GM23338 (cell line): ENCODE measurements at regions not wholly inside any gene's neighbourhood (a gene's known extent, or its start where the extent isn't known, plus 50 kb on each side); places are given as distances from the start of the nearest gene placed in this dataset.

Experiments
- ATAC-seq: fragments of 200-7000 bp; cut with Tn5 transposase; 3 replicates; pipeline ENCODE4 v1.9.1; 2020
- DNase-seq: peaks from one replicate; pipeline ENCODE4 v3.0.0-alpha.2; 2015; ENCODE audit warnings: low spot score
- H2AFZ ChIP-seq: fragments of 200-600 bp; sonication (generic); 2 replicates; pipeline ENCODE4 v1.8.0; 2016; ENCODE audit warnings: antibody characterized with exemption, mild to moderate bottlenecking, moderate library complexity
- H3F3A ChIP-seq: fragments of 200-600 bp; sonication (generic); replicated peaks from 2 replicates; pipeline ENCODE4 v1.8.0; 2017; ENCODE audit warnings: antibody characterized with exemption, mixed run types, low read depth
- H3K27ac ChIP-seq: fragments of 200-600 bp; sonication (generic); 2 replicates; pipeline ENCODE4 v1.6.1; 2016; ENCODE audit warnings: low read depth
- H3K27me3 ChIP-seq: fragments of 200-600 bp; sonication (generic); 2 replicates; pipeline ENCODE4 v1.8.0; 2016; ENCODE audit warnings: mild to moderate bottlenecking, mixed run types, moderate library complexity; ENCODE audit not compliant: insufficient read depth
- H3K36me3 ChIP-seq: fragments of 200-600 bp; sonication (generic); 2 replicates; pipeline ENCODE4 v1.8.0; 2016; ENCODE audit warnings: mild to moderate bottlenecking; ENCODE audit not compliant: insufficient read depth
- H3K4me1 ChIP-seq: fragments of 200-600 bp; sonication (generic); 2 replicates; pipeline ENCODE4 v1.8.0; 2016; ENCODE audit warnings: mild to moderate bottlenecking, moderate library complexity; ENCODE audit not compliant: insufficient read depth
- H3K4me2 ChIP-seq: fragments of 200-600 bp; sonication (generic); 2 replicates; pipeline ENCODE4 v1.7.1; 2017; ENCODE audit warnings: mixed run types
- H3K4me3 ChIP-seq: fragments of 200-600 bp; sonication (generic); 2 replicates; pipeline ENCODE4 v1.6.1; 2016; ENCODE audit warnings: mixed run types
- H3K79me2 ChIP-seq: fragments of 200-600 bp; sonication (generic); replicated peaks from 2 replicates; pipeline ENCODE4 v1.8.0; 2017; ENCODE audit warnings: mild to moderate bottlenecking; ENCODE audit not compliant: insufficient read depth
- H3K9me2 ChIP-seq: fragments of 200-600 bp; sonication (generic); 2 replicates; pipeline ENCODE4 v1.8.0; 2017; ENCODE audit not compliant: insufficient read depth
- H4K20me1 ChIP-seq: fragments of 200-600 bp; sonication (generic); replicated peaks from 2 replicates; pipeline ENCODE4 v1.8.0; 2017; ENCODE audit warnings: mild to moderate bottlenecking; ENCODE audit not compliant: insufficient read depth
- H3K27ac Mint-ChIP-seq: 2 replicates; pipeline ENCODE4 v1.8.0; 2020; ENCODE audit warnings: inconsistent platforms, mild to moderate bottlenecking, moderate library complexity, mixed read lengths
- H3K27me3 Mint-ChIP-seq: 3 replicates; pipeline ENCODE4 v1.8.0; 2022; ENCODE audit warnings: low read depth, mild to moderate bottlenecking, moderate library complexity, mixed read lengths, inconsistent platforms; ENCODE audit not compliant: insufficient read depth, poor library complexity
- H3K36me3 Mint-ChIP-seq: 3 replicates; pipeline ENCODE4 v1.8.0; 2021; ENCODE audit warnings: low read depth, mild to moderate bottlenecking, inconsistent platforms, moderate library complexity, mixed read lengths
- H3K4me1 Mint-ChIP-seq: 3 replicates; pipeline ENCODE4 v1.8.0; 2020; ENCODE audit warnings: mild to moderate bottlenecking, inconsistent platforms, mixed read lengths
- H3K4me3 Mint-ChIP-seq: 3 replicates; pipeline ENCODE4 v1.8.0; 2021; ENCODE audit warnings: moderate library complexity, mild to moderate bottlenecking, inconsistent platforms, mixed read lengths
- H3K9me3 Mint-ChIP-seq: 3 replicates; pipeline ENCODE4 v1.8.0; 2020; ENCODE audit warnings: moderate library complexity, mild to moderate bottlenecking, inconsistent platforms, mixed read lengths
- CREB1 ChIP-seq: fragments of 250-450 bp; sonication (Bioruptor Pico); IDR thresholded peaks from 2 replicates; pipeline ENCODE4 v1.5.0; 2020; ENCODE audit warnings: low read depth, mild to moderate bottlenecking, moderate library complexity
- EZH2 ChIP-seq: fragments of 200-600 bp; sonication (generic); IDR thresholded peaks from one replicate; pipeline ENCODE4 v1.8.0; 2017; ENCODE audit warnings: antibody characterized with exemption, mild to moderate bottlenecking, low read depth; ENCODE audit not compliant: unreplicated experiment
- EZH2phosphoT487 ChIP-seq: fragments of 200-600 bp; sonication (generic); IDR thresholded peaks from one replicate; pipeline ENCODE4 v1.8.1; 2018; ENCODE audit warnings: antibody characterized with exemption; ENCODE audit not compliant: unreplicated experiment
- JUNB ChIP-seq: IDR thresholded peaks from one replicate; pipeline ENCODE4 v1.6.1; 2016; ENCODE audit warnings: antibody characterized with exemption; ENCODE audit not compliant: unreplicated experiment
- NANOG ChIP-seq: IDR thresholded peaks from 2 replicates; pipeline ENCODE4 v1.6.1; 2016; ENCODE audit warnings: antibody characterized with exemption, borderline replicate concordance
- POLR2AphosphoS5 ChIP-seq: IDR thresholded peaks from 2 replicates; pipeline ENCODE4 v1.6.1; 2016; ENCODE audit warnings: antibody characterized with exemption, low read depth
- STAT1 ChIP-seq: IDR thresholded peaks from one replicate; pipeline ENCODE4 v1.6.1; 2016; ENCODE audit warnings: antibody characterized with exemption; ENCODE audit not compliant: unreplicated experiment
- ZNF331 ChIP-seq: fragments of 250-450 bp; sonication (Bioruptor Pico); IDR thresholded peaks from 2 replicates; pipeline ENCODE4 v1.5.0; 2020; ENCODE audit warnings: low read depth, mild to moderate bottlenecking, moderate library complexity
- TF ChIP-seq, protein P1 (sequence below), 2 experiments: fragments of 200-600 bp in 1 of 2; sonication (generic) in 1 of 2; conservative IDR thresholded peaks; 2 replicates each; pipeline versions ENCODE4 v1.5.1 to v1.6.1; 2016 to 2017; ENCODE audit warnings: antibody characterized with exemption in 2 of 2, low read depth in 2 of 2, mild to moderate bottlenecking in 2 of 2, moderate library complexity in 1 of 2
- TF ChIP-seq, protein P2 (sequence below): fragments of 250-450 bp; sonication (Bioruptor Pico); IDR thresholded peaks from 2 replicates; pipeline ENCODE4 v1.5.0; 2020; ENCODE audit warnings: mild to moderate bottlenecking, moderate library complexity
- TF ChIP-seq, protein P3 (sequence below): IDR thresholded peaks from one replicate; pipeline ENCODE4 v1.6.1; 2018; ENCODE audit warnings: antibody characterized with exemption; ENCODE audit not compliant: unreplicated experiment

- H3K36me3 Mint-ChIP-seq = no peaks in the 10 kb centered on the region
- H3K27me3 Mint-ChIP-seq = no peaks in the 10 kb centered on the region
- Histone ChIP-seq H3K27ac (no peak overlapping the region), H3K27me3 (no peaks in the 10 kb centered on the region), H2AFZ (no peak overlapping the region), H3K4me1 (no peaks in the 10 kb centered on the region), H3K36me3 (no peaks in the 10 kb centered on the region), H4K20me1 (no peaks in the 10 kb centered on the region), H3K4me2 (no peak overlapping the region), H3K4me3 (no peak overlapping the region), H3K79me2 (no peaks in the 10 kb centered on the region), H3F3A (no peaks in the 10 kb centered on the region), H3K9me2 (no peaks in the 10 kb centered on the region)
- no peak for TF ChIP-seq POLR2AphosphoS5
- TF ChIP-seq, protein P1, sequence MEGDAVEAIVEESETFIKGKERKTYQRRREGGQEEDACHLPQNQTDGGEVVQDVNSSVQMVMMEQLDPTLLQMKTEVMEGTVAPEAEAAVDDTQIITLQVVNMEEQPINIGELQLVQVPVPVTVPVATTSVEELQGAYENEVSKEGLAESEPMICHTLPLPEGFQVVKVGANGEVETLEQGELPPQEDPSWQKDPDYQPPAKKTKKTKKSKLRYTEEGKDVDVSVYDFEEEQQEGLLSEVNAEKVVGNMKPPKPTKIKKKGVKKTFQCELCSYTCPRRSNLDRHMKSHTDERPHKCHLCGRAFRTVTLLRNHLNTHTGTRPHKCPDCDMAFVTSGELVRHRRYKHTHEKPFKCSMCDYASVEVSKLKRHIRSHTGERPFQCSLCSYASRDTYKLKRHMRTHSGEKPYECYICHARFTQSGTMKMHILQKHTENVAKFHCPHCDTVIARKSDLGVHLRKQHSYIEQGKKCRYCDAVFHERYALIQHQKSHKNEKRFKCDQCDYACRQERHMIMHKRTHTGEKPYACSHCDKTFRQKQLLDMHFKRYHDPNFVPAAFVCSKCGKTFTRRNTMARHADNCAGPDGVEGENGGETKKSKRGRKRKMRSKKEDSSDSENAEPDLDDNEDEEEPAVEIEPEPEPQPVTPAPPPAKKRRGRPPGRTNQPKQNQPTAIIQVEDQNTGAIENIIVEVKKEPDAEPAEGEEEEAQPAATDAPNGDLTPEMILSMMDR (conservative IDR thresholded peaks at IDR 0.05; ENCODE audit: low read depth in 2 of 2) = peak; percentile 65 to 72
- H3K9me3 Mint-ChIP-seq = no peaks in the 10 kb centered on the region
- H3K4me1 Mint-ChIP-seq = peaks cover 4% of the 10 kb centered on the region; the same call in 2 of the 3 replicates
- no peak overlapping the region for H3K27ac Mint-ChIP-seq
- no peak overlapping the region for H3K4me3 Mint-ChIP-seq
- DNase-seq = peak; percentile 79
- peak; percentile 48 for ATAC-seq
These were observed 383.8 kb downstream of the TFAP2A start for GRCh38 chr6:10030942-10031537.

GRCh38 chr6:10028222-10028621 lies 386.7 kb downstream of the TFAP2A start:
- ATAC-seq (no peak), DNase-seq (no peak)
- H3K4me1 Mint-ChIP-seq = peaks cover 3% of the 10 kb centered on the region; the same call in 2 of the 3 replicates
- Histone ChIP-seq H3K4me2 (no peak overlapping the region), H3K4me3 (no peak overlapping the region), H3K9me2 (no peaks in the 10 kb centered on the region), H3K4me1 (no peaks in the 10 kb centered on the region), H3K36me3 (no peaks in the 10 kb centered on the region), H4K20me1 (no peaks in the 10 kb centered on the region), H3K27me3 (no peaks in the 10 kb centered on the region), H2AFZ (no peak overlapping the region), H3K27ac (no peak overlapping the region), H3F3A (no peaks in the 10 kb centered on the region), H3K79me2 (no peaks in the 10 kb centered on the region)
- no peak overlapping the region for H3K4me3 Mint-ChIP-seq
- H3K36me3 Mint-ChIP-seq = no peaks in the 10 kb centered on the region
- H3K9me3 Mint-ChIP-seq = no peaks in the 10 kb centered on the region
- no peak overlapping the region for H3K27ac Mint-ChIP-seq
- H3K27me3 Mint-ChIP-seq = no peaks in the 10 kb centered on the region
- TF ChIP-seq JUNB (no peak), CREB1 (CRISPR knock-in tag) (no peak), NANOG (no peak), ZNF331 (CRISPR knock-in tag) (no peak), STAT1 (no peak), EZH2phosphoT487 (no peak), EZH2 (no peak)
- TF ChIP-seq, protein P2, sequence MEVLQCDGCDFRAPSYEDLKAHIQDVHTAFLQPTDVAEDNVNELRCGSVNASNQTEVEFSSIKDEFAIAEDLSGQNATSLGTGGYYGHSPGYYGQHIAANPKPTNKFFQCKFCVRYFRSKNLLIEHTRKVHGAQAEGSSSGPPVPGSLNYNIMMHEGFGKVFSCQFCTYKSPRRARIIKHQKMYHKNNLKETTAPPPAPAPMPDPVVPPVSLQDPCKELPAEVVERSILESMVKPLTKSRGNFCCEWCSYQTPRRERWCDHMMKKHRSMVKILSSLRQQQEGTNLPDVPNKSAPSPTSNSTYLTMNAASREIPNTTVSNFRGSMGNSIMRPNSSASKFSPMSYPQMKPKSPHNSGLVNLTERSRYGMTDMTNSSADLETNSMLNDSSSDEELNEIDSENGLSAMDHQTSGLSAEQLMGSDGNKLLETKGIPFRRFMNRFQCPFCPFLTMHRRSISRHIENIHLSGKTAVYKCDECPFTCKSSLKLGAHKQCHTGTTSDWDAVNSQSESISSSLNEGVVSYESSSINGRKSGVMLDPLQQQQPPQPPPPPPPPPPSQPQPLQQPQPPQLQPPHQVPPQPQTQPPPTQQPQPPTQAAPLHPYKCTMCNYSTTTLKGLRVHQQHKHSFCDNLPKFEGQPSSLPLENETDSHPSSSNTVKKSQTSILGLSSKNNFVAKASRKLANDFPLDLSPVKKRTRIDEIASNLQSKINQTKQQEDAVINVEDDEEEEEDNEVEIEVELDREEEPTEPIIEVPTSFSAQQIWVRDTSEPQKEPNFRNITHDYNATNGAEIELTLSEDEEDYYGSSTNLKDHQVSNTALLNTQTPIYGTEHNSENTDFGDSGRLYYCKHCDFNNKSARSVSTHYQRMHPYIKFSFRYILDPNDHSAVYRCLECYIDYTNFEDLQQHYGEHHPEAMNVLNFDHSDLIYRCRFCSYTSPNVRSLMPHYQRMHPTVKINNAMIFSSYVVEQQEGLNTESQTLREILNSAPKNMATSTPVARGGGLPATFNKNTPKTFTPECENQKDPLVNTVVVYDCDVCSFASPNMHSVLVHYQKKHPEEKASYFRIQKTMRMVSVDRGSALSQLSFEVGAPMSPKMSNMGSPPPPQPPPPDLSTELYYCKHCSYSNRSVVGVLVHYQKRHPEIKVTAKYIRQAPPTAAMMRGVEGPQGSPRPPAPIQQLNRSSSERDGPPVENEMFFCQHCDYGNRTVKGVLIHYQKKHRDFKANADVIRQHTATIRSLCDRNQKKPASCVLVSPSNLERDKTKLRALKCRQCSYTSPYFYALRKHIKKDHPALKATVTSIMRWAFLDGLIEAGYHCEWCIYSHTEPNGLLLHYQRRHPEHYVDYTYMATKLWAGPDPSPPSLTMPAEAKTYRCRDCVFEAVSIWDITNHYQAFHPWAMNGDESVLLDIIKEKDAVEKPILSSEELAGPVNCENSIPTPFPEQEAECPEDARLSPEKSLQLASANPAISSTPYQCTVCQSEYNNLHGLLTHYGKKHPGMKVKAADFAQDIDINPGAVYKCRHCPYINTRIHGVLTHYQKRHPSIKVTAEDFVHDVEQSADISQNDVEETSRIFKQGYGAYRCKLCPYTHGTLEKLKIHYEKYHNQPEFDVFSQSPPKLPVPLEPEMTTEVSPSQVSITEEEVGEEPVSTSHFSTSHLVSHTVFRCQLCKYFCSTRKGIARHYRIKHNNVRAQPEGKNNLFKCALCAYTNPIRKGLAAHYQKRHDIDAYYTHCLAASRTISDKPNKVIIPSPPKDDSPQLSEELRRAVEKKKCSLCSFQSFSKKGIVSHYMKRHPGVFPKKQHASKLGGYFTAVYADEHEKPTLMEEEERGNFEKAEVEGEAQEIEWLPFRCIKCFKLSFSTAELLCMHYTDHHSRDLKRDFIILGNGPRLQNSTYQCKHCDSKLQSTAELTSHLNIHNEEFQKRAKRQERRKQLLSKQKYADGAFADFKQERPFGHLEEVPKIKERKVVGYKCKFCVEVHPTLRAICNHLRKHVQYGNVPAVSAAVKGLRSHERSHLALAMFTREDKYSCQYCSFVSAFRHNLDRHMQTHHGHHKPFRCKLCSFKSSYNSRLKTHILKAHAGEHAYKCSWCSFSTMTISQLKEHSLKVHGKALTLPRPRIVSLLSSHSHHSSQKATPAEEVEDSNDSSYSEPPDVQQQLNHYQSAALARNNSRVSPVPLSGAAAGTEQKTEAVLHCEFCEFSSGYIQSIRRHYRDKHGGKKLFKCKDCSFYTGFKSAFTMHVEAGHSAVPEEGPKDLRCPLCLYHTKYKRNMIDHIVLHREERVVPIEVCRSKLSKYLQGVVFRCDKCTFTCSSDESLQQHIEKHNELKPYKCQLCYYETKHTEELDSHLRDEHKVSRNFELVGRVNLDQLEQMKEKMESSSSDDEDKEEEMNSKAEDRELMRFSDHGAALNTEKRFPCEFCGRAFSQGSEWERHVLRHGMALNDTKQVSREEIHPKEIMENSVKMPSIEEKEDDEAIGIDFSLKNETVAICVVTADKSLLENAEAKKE (CRISPR knock-in tag) = no peak
- TF ChIP-seq, protein P3, sequence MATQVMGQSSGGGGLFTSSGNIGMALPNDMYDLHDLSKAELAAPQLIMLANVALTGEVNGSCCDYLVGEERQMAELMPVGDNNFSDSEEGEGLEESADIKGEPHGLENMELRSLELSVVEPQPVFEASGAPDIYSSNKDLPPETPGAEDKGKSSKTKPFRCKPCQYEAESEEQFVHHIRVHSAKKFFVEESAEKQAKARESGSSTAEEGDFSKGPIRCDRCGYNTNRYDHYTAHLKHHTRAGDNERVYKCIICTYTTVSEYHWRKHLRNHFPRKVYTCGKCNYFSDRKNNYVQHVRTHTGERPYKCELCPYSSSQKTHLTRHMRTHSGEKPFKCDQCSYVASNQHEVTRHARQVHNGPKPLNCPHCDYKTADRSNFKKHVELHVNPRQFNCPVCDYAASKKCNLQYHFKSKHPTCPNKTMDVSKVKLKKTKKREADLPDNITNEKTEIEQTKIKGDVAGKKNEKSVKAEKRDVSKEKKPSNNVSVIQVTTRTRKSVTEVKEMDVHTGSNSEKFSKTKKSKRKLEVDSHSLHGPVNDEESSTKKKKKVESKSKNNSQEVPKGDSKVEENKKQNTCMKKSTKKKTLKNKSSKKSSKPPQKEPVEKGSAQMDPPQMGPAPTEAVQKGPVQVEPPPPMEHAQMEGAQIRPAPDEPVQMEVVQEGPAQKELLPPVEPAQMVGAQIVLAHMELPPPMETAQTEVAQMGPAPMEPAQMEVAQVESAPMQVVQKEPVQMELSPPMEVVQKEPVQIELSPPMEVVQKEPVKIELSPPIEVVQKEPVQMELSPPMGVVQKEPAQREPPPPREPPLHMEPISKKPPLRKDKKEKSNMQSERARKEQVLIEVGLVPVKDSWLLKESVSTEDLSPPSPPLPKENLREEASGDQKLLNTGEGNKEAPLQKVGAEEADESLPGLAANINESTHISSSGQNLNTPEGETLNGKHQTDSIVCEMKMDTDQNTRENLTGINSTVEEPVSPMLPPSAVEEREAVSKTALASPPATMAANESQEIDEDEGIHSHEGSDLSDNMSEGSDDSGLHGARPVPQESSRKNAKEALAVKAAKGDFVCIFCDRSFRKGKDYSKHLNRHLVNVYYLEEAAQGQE = no peak
